ENCODE measurements at regions not wholly inside any gene's neighbourhood (a gene's known extent, or its start where the extent isn't known, plus 50 kb on each side); places are given as distances from the start of the nearest gene placed in this dataset.

- no peak for DNase-seq (ENCODE audit: low read depth in 3 of 3, low spot score in 2 of 3)
Measured at GRCh38 chr12:29082522-29082921, 66.6 kb upstream of the FAR2 start.

- no peak for DNase-seq (ENCODE audit: low read depth in 3 of 3, low spot score in 2 of 3)
Measured at GRCh38 chr12:29086325-29087271, 62.5 kb upstream of the FAR2 start.

GRCh38 chr12:29088611-29089219, 60.4 kb upstream of the FAR2 start:
- no peak for DNase-seq (ENCODE audit: low read depth in 3 of 3, low spot score in 2 of 3)

Data from right renal cortex interstitium (tissue), 3 donors.